ENCODE measurements at regions not wholly inside any gene's neighbourhood (a gene's known extent, or its start where the extent isn't known, plus 50 kb on each side); places are given as distances from the start of the nearest gene placed in this dataset.
"Not testable (repeated sequence)": the region's sequence is repeated elsewhere in the genome, so short reads cannot be mapped to it uniquely, and the experiment has no call there.

DNA sequence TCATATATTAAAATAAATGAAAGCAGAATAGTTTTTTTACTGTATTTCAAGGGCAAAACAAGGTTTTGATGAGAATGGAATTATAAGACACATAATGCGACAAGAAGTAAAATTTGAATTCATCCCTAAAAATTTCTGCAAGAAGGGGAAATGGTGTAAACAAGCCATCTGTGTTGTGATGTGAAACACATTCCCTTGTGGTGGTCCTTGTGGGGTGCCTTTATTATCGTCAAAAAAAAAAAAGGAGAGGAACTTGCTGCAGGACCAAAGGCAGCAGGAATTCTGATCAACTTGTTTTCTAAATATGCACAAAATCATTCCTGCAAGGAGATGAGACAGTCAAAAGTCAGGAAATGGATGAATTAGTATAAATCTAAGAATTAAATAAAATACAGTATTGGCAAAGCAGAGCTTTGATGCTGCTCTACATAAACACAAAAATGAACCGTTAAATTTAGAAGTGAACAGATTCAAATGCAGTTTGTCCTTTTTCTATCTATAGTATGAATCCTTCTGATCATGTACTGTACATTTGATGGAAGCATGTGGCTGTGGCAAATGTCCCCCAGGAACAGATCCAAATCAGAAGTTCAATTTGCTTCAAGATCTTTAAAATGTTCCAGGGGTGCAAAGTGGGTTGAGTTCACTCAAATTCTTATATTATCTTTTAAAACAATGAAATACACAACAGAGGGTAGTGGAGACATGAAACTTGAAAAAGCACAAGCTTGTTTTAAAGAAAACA is 818.8 kb downstream of the PLCL1 start:
- H3K4me3 ChIP-seq (ENCODE audit: control insufficient read depth, low read depth, low read length): no peak overlapping the region
- TF ChIP-seq CTCF (conservative IDR thresholded peaks at IDR 0.05; ENCODE audit: control insufficient read depth, insufficient read depth, low read depth, low read length): no peak
- no peak for DNase-seq (ENCODE audit: low read depth)

- DNase-seq (ENCODE audit: low read depth): no peak
- H3K4me3 ChIP-seq (ENCODE audit: control insufficient read depth, low read depth, low read length): no peak overlapping the region
Measured at GRCh38 chr2:198615972-198616371, 811.6 kb downstream of the PLCL1 start.

GRCh38 chr2:198611201-198611600 is 806.8 kb downstream of the PLCL1 start:
- TF ChIP-seq CTCF (conservative IDR thresholded peaks at IDR 0.05; ENCODE audit: control insufficient read depth, insufficient read depth, low read depth, low read length): no peak

More at GRCh38 chr2:198615972-198616371, 811.6 kb downstream of the PLCL1 start:
- no peak for TF ChIP-seq CTCF (conservative IDR thresholded peaks at IDR 0.05; ENCODE audit: control insufficient read depth, insufficient read depth, low read depth, low read length)

DNA sequence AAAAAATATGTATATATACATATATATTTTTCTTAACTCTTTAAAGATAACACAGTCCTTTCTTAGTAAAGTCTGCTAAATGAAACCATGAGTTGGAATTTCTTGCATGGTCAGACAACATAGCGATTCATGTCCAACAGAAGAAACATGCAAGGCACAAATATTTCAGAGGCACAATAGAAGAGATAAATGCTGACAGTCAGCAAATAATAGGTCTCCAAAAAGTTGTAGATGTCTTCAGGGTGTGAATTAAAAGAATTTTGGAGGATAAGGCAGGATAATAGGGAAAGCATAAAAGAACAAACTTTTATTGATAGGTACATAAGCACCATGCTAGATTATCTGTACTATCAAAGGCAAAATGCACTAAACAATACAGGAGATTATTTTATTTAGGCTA is 800.2 kb downstream of the PLCL1 start:
- H3K4me3 ChIP-seq (ENCODE audit: control insufficient read depth, low read depth, low read length): no peak overlapping the region
- no peak for TF ChIP-seq CTCF (conservative IDR thresholded peaks at IDR 0.05; ENCODE audit: control insufficient read depth, insufficient read depth, low read depth, low read length)
- no peak for DNase-seq (ENCODE audit: low read depth)

More at GRCh38 chr2:198611201-198611600, 806.8 kb downstream of the PLCL1 start:
- no peak overlapping the region for H3K4me3 ChIP-seq (ENCODE audit: control insufficient read depth, low read depth, low read length)
- DNase-seq (ENCODE audit: low read depth): no peak

- H3K4me3 ChIP-seq (ENCODE audit: control insufficient read depth, low read depth, low read length); DNase-seq (ENCODE audit: low read depth): not testable (repeated sequence)
Measured at GRCh38 chr2:198602986-198603385, 798.6 kb downstream of the PLCL1 start.

GRCh38 chr2:198597648-198598047 is 793.3 kb downstream of the PLCL1 start:
- no peak overlapping the region for H3K4me3 ChIP-seq (ENCODE audit: control insufficient read depth, low read depth, low read length)
- no peak for DNase-seq (ENCODE audit: low read depth)
- no peak for TF ChIP-seq CTCF (conservative IDR thresholded peaks at IDR 0.05; ENCODE audit: control insufficient read depth, insufficient read depth, low read depth, low read length)

DNA sequence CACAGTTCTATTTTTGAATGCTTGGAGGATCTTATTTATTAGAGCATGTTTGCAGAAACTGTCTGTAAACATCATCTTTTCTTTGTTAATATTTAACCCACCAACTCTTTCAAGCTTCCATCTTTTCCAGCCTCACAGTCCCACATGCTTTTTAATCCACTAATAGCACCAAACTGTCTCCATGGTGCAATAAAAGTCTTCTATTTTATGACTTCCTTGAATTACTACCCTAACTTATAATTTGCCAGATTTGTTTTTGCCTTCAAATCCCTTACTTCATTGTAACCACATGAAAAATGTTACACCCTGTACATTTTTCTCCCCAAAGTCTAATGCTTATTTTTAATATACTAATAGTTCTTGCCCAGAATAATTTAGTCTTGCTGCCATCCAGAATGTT is 792.6 kb downstream of the PLCL1 start:
- TF ChIP-seq CTCF (conservative IDR thresholded peaks at IDR 0.05; ENCODE audit: control insufficient read depth, insufficient read depth, low read depth, low read length): no peak
- DNase-seq (ENCODE audit: low read depth): no peak
- H3K4me3 ChIP-seq (ENCODE audit: control insufficient read depth, low read depth, low read length): no peak overlapping the region

Data from fibroblast of mammary gland (primary cell).